Activated CD4-positive, alpha-beta T cell treated with anti-CD3 and anti-CD28 coated beads, Interleukin-10, Interleukin-2, amounts not matched to agents 100 ng/mL and 50 ng/mL, durations not matched to agents 16 hours and 8 hours (primary cell): ENCODE measurements at regions not wholly inside any gene's neighbourhood (a gene's known extent, or its start where the extent isn't known, plus 50 kb on each side); places are given as distances from the start of the nearest gene placed in this dataset.

Experiments used
- DNase-seq: peaks from one replicate; pipeline ENCODE4 v3.0.0-alpha.2; 2020

GRCh38 chr11:119903389-119903788 lies 174.4 kb upstream of the NECTIN1 start:
- no peak for DNase-seq

DNA sequence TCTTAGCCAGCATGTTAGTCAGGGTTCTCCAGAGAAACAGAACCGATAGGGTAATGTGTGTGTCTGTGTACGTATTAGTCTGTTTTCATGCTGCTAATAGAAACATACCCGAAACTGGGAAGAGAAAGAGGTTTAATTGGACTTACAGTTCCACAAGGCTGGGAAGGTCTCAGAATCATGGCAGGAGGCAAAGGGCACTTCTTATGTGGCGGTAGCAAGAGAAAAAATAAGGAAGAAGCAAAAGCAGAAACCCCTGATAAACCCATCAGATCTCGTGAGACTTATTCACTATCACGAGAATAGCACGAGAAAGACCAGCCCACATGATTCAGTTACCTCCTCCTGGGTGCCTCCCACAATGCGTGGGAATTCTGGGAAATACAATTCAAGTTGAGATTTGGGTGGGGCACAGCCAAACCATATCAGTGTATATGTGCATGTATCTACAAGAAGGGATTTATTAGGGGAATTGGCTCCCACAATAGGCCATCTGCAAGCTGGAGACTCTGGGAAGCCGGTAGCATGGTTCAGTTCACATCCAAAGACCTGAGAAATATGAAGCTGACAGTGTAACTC lies 173.7 kb upstream of the NECTIN1 start:
- no peak for DNase-seq

GRCh38 chr11:119901657-119902577 lies 172.9 kb upstream of the NECTIN1 start:
- no peak for DNase-seq

- DNase-seq = no peak
Observed at GRCh38 chr11:119899997-119900396, 171.0 kb upstream of the NECTIN1 start.

DNA sequence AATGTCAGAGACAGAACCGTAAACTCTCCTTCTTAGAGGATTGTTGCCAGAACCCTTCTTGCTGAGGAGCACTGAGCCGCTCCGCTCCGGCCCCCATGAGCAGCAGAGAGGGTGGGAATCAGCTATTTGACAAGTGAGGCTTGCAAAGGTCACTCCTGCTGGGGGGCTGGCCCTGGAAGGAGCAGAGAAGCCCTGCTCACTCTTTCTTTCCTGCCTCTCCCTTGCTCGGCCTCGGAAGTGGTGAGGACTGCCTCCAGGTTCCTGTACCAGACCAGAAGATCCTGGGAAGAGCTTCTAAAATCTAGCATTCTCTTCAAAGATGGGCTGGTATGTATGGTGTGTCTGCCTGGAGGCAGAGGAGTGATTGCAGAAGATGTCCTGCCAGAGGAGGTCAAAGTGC lies 168.6 kb upstream of the NECTIN1 start:
- DNase-seq = no peak

- no peak for DNase-seq
Observed at GRCh38 chr11:119897046-119897440, 168.0 kb upstream of the NECTIN1 start.

- no peak for DNase-seq
Observed at GRCh38 chr11:119896387-119897045, 167.5 kb upstream of the NECTIN1 start.

DNA sequence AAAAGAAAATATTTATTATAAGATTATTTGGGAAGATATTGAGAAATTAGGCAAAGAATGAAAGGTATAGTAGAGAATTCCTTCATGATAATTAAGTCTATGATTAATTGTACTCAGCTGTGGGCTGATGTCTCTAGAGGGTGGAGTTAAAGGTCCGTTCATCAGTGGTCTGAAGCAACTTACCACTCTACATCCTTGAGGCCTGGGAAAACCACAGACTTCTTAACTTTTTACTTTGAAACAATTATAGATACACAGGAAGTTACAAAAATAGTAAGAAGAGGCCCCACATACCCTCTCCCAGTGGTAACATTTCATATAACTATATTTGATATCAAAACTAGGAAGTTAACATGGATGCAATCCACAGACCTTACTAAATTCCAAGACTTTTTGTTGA lies 167.0 kb upstream of the NECTIN1 start:
- DNase-seq = no peak

DNA sequence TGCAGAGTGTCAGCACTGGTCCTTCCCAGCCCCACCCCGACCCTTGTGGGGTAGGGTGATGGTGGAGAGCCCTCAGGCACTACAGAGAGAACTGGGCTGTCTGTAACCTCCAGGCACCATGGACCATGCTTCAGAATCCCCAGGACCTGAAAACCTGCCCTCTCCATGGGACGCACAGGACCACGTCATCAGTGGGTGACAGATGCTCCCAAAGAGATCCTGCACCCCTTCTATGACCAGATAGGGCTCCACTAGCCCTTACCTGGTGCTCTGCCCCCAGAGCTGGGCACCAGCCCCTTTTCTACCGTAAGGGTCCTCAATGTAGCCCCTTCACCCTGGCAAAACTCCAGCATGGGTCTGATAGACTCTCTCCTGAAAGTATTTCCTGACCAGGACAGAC lies 165.9 kb upstream of the NECTIN1 start:
- DNase-seq = no peak

- DNase-seq = no peak
Observed at GRCh38 chr11:119892311-119892808, 163.4 kb upstream of the NECTIN1 start.

GRCh38 chr11:119891055-119891768 lies 162.2 kb upstream of the NECTIN1 start:
- no peak for DNase-seq

DNA sequence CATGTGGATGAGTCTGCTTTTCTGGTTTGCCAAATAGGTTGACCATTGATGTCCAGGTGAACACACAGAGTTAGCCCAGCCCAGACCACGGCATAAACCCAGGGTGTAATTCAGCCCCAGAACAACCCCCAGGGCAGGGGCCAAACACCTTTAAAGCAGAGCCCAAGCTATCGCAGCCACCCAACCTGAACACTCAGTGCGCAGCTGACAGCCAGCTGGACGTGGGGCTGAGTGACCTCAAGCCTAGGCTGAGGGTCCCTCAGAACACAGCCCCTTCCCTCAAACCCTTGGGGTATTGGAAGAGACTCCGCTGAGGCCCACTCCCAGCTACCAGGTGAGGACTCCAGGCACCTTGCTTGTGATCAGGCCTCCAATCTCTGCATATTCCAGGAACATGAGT lies 161.5 kb upstream of the NECTIN1 start:
- no peak for DNase-seq

DNA sequence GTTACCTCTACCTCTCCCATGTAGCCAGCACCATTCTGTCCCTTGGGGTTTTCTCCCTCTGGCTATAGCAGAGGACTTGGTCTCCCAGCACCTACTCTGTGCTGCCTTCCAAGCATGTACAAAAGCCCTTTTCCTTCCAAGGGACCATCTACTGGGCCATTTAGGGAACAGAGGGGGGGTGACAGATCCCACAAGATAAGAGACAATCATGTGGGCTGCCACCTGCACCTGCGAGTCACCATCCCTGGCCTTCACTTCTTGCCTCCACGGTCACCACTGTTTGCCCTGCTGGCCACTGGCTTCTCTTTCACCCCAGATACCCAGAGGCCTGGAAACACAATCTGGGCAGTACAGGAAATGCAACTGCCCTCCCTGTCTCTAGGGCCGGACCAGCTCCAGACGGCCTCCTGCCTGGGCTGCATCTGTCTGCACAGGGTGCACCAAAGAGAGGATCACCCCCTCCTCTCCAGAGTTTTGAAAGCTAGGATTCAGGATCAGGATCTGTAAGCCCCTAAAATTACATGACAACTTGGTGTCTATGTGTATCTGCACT lies 160.8 kb upstream of the NECTIN1 start:
- no peak for DNase-seq

GRCh38 chr11:119889111-119889510 lies 160.1 kb upstream of the NECTIN1 start:
- DNase-seq = no peak

DNA sequence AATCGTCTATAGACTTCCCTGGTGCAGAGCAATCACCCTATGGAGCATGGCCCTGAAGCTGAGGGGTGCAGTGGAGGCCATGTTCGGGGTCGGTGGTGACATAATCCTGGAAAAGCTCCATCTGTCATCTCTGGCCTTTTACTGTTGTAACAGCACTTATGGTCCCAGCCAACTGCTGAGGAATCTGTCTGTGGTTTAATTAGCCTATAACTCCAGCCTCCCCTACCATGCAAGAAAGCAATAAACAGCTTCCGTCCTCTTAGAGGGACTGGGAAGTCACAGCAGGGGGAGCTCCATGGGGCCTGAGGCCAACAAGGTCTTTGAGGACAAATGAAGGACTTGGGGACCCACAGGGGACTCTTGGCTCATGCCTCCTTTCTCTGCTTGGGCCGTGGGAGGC lies 159.1 kb upstream of the NECTIN1 start:
- no peak for DNase-seq

DNA sequence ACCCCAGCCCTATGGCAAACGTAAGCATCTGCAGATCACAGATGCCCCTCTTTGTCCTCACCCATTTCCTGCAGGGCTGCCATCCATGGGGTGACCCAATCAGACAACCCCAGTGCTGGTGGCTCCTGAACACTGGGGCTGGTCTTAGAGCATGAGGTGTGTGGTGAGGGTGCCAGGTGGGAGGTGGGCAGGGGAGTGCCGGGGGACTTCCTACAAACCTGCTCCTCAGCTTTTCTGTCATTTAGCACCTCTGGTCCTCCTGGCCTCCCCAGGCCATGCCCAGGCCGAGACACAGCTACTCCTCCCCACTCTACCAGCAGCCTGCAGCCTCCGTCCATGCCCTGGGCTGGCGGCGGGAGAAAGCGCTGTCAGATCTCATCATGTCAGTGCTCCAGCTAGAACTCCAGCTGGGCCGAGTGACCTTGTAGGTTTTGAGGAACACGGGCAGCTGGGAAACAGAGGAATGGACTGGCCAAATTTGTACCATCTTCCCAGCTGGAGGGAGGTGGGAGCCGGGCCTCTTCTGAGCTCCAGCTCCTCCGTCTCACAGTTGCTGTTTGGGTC lies 157.7 kb upstream of the NECTIN1 start:
- DNase-seq = no peak

DNA sequence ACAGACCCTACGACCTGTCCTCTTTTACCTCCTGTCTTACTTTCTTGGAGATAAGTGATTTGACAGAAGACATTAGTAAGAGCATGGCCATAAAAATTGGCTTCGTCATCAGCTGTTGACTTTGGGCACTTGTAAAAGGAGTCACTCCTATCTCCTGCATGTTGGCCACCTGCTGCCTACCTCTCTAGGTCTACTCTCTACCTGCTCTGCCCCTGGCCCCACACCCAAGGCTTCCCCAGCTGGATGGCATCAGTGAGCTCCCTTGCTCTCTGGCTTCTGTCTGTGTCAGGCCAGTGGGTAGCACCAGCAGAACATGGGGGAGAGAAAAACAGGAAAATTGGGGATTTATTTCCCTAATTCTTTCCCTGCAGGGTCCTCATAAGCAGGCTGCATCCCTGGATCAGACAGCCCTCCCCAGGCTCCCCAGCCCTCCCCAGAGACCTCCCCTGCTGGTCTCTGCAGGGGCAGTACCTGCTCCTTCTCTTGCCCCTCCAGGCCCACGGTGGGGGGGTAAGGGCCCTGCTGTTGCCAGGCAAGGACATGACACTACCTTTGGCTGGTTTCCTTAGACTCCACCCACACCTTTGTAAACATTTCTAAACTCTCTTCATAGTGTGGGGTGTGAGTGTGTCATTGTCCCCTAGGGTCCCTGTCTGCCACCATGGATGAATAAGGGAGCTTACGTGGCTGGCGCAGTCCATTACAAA lies 157.0 kb upstream of the NECTIN1 start:
- no peak for DNase-seq

- no peak for DNase-seq
Observed at GRCh38 chr11:119885067-119885466, 156.1 kb upstream of the NECTIN1 start.

DNA sequence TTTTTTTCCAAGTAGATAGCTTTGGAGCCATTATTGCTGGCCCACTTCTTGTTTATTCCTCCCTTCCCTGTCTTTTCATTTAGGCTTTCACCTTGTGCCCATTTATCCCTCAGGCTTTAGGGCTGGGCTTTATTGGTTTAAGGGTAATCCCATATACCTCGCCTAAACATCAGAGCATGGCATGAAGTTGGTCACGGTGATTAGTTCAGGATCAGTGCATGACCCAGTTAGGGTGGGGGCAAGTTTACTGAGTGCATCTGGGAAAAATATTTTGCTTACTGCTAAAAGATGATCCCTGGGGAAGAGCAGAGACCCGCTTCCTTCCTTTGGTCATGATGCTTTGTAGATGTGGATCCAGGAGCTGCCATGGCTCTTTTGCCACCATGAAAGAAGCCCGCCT lies 153.3 kb upstream of the NECTIN1 start:
- no peak for DNase-seq

DNA sequence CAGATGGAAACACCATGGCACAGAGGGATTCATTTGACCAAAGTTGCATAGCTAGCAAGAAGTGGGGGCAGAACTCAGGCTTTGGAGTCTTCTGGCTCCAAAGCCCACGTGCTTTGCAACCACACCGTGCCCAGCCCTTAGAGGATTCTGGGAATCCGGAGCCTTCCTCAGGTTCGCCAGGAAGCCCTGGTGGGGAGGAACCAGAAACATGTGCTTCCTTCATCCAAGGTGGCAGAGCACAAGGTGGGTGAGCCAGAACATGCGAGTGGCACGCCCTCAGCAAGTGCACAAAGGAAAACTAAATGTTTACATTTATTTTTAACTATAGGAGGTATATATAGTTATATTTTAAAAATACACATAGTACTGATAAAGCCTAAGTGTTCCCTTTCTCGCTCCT lies 151.9 kb upstream of the NECTIN1 start:
- DNase-seq = no peak

- no peak for DNase-seq
Observed at GRCh38 chr11:119880143-119880542, 151.1 kb upstream of the NECTIN1 start.

DNA sequence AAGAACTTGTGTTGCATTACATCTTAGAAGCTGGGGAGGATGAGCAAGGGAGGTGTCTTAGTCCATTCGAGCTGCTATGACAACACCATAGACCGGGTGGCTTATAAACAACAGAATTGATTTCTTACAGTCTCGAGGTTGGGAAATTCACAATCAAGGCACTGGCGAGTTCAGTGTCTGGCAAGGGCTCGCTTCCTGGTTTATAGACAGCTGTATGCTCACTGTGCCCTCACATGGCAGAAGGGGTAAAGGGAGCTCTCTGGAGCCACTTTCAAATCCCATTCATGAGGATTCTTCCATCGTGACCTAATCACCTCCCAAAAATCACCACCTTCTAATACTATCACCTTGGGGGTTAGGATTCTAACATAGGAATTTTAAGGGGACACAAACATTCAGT lies 150.0 kb upstream of the NECTIN1 start:
- no peak for DNase-seq
